ENCODE measurements at regions not wholly inside any gene's neighbourhood (a gene's known extent, or its start where the extent isn't known, plus 50 kb on each side); places are given as distances from the start of the nearest gene placed in this dataset.

DNA sequence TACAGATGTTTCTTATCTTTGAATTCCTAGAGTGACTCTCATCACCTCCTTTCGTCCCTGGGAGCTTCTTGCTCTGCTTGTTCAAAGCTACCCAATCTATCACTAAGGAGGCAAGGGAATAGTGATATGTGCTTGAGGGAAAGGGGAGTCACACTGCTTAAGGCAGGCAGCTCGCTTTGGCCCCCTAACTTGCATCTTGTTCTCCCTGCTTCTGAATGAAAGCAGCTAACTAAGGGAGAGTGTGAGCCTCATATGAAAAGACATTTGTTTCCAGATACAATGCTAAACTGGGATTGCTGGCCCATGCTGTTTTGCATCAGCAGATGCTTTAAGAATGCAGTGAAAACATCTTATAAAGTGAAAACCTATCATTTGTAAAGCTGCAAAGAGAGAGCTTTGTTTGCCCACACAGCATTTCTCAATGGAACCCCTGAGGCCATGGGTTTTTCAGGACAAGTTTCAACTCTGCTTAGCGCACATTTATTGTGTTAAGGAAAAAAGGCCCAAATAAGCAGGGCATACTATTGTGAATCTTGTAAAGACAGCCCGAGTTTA is 367.9 kb upstream of the ADAMTSL1 start:
- TF ChIP-seq, protein P1, sequence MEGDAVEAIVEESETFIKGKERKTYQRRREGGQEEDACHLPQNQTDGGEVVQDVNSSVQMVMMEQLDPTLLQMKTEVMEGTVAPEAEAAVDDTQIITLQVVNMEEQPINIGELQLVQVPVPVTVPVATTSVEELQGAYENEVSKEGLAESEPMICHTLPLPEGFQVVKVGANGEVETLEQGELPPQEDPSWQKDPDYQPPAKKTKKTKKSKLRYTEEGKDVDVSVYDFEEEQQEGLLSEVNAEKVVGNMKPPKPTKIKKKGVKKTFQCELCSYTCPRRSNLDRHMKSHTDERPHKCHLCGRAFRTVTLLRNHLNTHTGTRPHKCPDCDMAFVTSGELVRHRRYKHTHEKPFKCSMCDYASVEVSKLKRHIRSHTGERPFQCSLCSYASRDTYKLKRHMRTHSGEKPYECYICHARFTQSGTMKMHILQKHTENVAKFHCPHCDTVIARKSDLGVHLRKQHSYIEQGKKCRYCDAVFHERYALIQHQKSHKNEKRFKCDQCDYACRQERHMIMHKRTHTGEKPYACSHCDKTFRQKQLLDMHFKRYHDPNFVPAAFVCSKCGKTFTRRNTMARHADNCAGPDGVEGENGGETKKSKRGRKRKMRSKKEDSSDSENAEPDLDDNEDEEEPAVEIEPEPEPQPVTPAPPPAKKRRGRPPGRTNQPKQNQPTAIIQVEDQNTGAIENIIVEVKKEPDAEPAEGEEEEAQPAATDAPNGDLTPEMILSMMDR (IDR thresholded peaks at IDR 0.05) = no peak
- TF ChIP-seq POLR2A (IDR thresholded peaks at IDR 0.05) (no peak), POLR2AphosphoS5 (IDR thresholded peaks at IDR 0.05) (no peak)

Measured in prostate gland (tissue), 2 donors.